Cardiac fibroblast (primary cell): ENCODE measurements at regions not wholly inside any gene's neighbourhood (a gene's known extent, or its start where the extent isn't known, plus 50 kb on each side); places are given as distances from the start of the nearest gene placed in this dataset.

Source experiments
- DNase-seq, 2 donors: peaks; one replicate each; pipeline versions ENCODE4 v3.0.0 to v3.0.0-alpha.2; 2010; ENCODE audit warnings: low read depth in 2 of 2
- H3K4me3 ChIP-seq, 2 donors: replicated peaks in 1 of 2; 1 replicate in 1 of 2; 2 replicates in 1 of 2; pipeline ENCODE4 v1.5.1; 2011; ENCODE audit warnings: low read depth in 2 of 2, low read length in 2 of 2, mild to moderate bottlenecking in 2 of 2, moderate library complexity in 1 of 2
- CTCF ChIP-seq: IDR thresholded peaks from one replicate; pipeline ENCODE4 v1.5.1; 2011; ENCODE audit warnings: low read depth, mild to moderate bottlenecking, low read length, inconsistent platforms

DNA sequence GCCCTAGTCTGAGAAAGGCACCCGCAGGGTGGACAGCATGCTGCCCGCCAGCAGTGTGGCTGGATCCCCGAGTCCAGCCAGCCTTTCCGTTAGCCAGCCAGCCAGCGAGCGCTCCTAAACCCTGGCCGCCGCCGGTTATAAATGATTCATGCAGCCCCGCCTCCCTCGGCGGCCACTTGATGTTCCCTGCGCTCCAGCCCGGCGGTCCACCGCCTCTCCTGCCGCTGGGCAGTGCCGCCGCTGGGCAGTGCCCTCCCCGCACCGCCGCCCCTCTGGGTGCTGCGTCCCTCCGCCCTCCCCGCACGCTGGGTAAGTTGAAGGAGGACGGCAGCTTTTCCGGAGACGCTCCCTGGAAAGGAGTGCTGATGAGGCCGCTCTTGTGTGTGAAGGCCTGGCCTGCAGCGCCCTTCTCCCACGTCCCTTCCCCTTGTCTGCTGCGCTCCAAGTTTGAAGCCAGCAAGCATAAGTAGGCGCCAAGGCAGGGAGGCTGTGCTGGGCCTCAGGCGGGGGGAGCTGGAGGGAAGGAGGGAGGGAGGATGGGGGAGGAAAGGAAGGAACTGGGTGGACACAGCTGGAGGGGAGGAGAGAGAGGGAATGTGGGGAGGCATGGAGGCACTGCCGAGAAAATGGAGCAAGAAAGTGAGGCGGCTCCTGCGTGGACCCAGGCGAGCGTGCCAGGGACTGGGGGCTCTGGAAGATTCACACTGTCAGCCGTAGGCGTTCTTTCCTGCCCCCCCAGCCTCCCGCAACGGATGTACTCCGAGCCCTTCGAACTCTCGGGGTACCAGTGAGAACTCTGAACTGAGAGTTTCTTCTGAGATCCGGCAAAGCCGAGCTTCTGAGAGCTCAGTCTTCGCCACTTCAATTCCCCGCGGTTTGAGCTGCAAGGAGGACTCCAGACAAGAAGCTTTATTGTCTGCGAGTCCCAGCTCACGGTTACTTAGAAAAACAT, 131.9 kb downstream of the GLI2 start:
- no peak for TF ChIP-seq CTCF
- peak overlapping the region; percentile 39 to 55 for H3K4me3 ChIP-seq
- DNase-seq: peak; percentile 83 to 92

GRCh38 chr2:120868366-120868765, 132.7 kb downstream of the GLI2 start:
- peak overlapping the region in 1 of 2 donors; percentile 55 for H3K4me3 ChIP-seq
- no peak for DNase-seq
- TF ChIP-seq CTCF: no peak

GRCh38 chr2:120869036-120869729, 133.5 kb downstream of the GLI2 start:
- no peak for DNase-seq
- no peak for TF ChIP-seq CTCF
- H3K4me3 ChIP-seq: no peak overlapping the region

DNA sequence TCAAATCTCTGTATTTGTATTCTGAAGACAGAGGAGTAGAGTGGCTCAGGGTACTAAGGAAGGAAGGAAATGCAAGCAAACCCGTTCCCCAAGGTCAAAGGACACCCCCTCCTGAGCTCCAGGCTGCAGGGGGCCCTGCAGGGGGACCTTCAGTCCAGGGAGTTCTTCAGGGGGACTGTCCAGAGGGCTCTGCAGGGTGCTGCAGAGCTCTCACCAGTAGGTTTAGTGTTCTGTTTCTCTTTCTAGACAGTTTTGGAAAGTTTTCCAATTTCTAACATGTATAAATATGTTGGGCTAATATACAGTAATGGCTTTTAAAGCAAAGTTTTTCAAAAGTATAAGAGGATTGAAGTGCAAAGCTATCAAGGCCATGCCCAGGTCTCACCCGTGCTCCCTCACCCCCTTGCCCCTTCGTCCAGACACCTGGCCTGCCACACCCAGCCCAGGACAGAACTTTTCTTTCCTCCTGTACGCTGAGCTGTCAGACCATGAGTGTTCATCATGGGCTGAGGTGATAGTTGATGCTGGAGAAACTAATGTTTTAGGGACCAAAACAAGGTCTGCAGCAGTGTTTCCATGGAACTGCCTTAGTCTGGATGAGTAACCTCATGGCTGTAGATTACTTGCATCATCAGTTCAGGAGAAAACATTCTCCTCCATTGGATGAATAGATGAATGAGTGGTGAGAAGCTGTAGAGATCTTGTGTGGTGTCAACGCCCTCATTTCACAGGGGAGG, 134.2 kb downstream of the GLI2 start:
- TF ChIP-seq CTCF: no peak
- no peak overlapping the region for H3K4me3 ChIP-seq
- DNase-seq: no peak

GRCh38 chr2:120870467-120870788, 134.8 kb downstream of the GLI2 start:
- no peak for DNase-seq
- TF ChIP-seq CTCF: no peak
- no peak overlapping the region for H3K4me3 ChIP-seq

DNA sequence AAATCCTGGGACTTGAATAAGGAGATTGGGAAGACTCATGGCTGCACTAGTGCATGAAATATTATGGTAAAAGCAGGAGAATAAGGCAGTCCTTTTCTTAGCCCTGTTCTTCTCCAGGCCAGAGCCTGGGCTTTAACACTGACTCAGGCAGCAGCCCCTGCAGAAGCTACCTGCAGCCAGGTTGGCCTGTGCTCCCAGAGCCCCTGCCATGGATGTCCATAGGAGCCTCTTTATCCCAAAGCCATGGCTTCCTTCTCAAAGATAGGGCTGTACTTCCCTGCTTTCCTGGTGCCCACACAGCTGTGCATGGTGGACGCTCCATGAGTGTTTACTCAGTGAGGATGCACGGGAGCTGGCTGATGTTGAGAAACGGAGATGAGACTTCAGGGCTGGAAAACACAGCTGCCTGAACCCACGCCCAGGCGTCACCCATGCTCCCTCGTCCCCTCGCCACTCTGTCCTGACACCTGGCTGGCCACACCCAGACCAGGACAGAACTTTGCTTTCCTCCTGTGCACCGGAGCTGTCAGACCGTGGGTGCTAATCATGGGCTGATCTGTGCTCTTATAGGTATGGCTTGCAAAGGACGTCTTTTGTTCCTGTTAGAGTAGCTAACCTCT, 135.5 kb downstream of the GLI2 start:
- no peak for TF ChIP-seq CTCF
- no peak overlapping the region for H3K4me3 ChIP-seq
- DNase-seq: no peak
